GM18502 (cell line): ENCODE measurements at regions not wholly inside any gene's neighbourhood (a gene's known extent, or its start where the extent isn't known, plus 50 kb on each side); places are given as distances from the start of the nearest gene placed in this dataset.
"Not testable (repeated sequence)": the region's sequence is repeated elsewhere in the genome, so short reads cannot be mapped to it uniquely, and the experiment has no call there.

Experiments used
- ATAC-seq: cut with Tn5 transposase; IDR thresholded peaks from one replicate; pipeline ENCODE4 v1.9.1; 2021; ENCODE audit warnings: mild to moderate bottlenecking; ENCODE audit not compliant: unreplicated experiment, poor library complexity

DNA sequence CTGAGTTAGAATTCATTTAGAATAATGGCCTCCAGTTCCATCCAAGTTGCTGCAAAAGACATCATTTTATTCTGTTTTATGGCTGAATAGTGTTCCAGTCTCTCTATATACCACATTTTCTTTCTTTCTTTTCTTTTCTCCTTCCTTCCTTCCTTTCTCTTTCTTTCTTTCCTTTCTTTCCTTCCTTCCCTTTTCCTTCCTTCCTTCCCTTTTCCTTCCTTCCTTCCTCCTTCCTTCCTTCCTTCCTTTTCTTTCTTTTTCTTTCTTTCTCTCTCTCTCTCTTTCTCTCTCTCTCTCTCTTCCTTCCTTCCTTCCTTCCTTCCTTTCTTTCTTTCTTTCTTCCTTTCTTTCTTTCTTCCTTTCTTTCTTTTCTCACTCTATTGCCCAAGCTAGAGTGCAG lies 330.2 kb downstream of the TSN start:
- ATAC-seq, result not testable (repeated sequence)

DNA sequence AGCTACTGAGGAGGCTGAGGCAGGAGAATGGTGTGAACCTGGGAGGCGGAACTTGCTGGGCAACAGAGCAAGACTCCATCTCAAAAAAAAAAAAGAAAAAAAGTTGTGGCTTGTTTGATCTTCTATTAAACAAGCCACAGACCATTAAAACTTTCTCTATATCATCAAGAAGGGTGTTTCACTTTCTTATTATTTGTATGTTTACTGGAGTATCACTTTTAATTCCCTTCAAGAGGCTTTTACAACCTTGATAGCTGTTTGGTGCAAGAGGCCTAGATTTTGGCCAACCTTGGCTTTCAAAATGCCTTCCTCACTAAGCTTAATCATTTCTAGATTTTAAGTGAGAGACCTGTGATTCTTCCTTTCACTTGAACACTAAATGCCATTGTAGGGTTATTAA lies 339.1 kb downstream of the TSN start:
- no peak for ATAC-seq

DNA sequence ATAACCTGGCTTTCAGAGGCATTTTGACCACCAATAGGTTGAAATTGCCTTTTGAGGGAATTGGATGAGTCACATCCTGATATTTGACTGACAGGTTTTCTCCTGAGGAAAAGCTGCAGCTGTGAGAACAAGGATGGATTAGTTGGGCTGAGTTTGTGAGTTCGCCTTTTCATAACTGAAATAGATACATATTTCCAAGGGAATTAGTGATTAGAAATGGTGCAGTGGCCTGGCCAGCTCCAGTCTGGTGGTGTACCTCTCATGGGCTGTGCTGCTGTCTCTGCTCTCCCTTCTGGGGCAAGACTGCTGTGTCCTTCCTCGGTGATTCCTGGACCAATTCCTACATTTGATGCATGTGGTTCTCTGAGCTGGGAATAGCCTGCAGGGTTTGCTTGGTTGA lies 341.3 kb downstream of the TSN start:
- no peak for ATAC-seq

DNA sequence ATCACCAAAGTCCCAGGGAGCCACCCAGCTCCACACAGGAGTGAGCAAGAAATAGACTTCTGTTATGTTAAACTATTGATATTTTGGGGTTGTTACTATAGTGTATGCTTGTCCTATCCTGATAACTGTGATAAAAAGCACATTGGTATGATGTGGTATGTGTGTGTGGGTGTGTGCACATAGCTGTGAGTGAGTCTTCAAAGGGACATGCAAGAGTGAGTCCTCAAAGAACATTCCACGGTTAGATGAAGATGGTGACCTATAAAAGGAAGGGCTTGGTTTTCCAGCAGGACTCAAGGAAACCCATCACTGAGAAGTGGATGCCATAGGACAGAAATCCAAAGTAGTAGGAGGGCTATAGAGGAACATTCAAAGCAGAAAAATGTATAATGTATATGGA lies 342.9 kb downstream of the TSN start:
- ATAC-seq, result no peak

DNA sequence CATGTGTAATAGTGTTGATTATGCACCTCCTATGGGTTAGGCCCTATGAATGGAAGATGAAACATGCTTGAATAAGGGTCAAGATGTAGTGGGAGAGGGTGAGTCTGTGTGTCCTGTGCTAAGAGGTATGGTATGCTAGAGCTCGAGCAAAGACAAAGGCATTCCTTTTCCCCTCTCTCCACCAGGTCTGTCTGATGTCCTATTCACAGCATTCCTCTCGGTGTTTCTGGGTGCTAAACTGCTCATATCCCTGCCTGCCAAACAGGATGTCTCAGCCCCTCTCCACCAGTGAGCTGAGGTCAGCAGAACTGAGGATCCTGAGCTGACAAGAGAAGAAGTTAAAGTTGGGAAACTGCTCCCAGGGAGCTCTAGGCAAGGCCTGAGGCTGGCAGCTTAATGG lies 344.9 kb downstream of the TSN start:
- ATAC-seq, result no peak

DNA sequence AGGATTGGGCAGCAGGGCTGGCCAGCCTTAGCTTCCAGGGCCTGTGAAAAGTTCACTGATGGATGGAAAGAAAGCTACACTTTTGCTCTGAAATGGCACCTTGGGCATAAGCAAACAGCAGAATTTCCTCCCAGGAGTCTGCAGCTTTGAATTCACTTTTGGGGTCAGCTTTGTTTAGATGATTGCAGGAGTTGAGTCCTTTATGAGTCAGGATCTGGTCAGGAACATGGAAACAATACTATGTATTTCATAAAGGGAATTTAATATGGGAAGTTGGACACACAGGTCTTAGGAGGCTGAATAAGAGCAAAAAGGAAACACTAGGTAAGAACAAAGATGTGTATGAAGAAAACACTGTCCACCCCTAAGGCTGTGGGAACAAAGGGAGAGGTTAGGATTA lies 345.3 kb downstream of the TSN start:
- ATAC-seq, result no peak

DNA sequence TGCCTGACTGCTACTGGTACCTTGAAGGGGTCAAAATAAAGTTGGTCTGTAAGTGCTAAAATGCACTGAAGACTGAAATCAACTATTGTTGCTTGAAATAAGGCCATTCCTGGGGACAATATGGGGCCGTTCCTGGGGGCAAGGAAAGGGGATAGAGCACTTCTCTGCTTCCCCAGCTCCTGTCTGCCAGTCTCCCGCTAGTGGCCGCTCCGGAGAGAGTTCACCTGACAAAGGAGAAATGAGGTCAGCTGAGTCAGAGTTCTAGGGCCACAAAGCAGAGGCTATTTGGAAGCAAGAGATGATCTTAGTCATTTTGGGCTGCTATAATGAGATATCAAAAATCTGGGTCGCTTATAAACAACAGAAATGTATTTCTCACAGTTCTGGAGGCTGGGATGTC lies 345.9 kb downstream of the TSN start:
- ATAC-seq, result no peak

DNA sequence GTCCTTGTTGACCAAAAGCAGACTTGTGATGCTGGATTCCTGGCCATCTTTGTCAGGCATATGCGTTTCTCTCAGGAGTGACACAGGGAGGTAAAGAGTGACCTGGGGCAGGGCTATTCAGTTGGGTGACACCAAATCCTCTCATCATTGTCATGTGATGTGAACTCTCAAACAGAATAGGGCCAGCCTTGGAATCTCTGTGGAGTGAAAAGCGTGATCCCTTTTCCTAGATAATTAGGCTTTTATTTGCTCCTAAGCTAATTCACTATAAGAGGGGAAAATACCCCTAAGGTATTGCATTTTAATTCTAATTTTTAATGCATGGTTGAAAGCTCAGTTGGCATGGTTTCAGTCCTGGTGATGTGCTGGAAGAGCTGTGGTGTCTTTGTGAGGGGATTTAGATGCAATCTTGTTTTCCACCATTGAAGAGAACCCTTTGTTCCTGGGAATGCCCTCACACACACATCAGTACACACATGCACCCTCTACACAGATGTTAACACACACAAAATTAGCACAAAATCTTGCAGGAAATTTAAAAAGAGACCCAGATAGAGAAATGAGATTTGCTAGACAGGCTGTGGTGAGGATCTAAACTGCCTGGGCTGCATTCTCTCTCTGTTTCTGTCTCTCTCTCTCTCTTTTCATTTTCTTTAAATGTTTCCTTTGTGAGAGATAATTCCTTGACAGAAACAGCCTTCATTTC lies 349.9 kb downstream of the TSN start:
- ATAC-seq, result no peak

DNA sequence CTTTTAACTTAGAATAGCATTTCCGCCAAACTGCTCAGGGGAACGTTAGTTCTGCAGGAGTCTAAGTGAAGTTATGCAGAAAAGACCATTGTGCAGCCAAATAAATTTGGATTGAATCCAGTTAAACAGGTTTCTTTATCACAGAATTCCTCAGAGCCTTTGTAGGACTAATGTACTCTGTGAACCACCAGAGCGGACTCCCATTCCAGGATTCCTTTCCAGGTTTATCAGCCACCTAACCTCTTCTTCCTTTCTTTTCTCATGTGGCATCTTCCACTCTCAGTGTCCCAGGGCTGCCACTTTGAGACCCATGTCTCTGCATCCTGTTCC lies 350.4 kb downstream of the TSN start:
- no peak for ATAC-seq

DNA sequence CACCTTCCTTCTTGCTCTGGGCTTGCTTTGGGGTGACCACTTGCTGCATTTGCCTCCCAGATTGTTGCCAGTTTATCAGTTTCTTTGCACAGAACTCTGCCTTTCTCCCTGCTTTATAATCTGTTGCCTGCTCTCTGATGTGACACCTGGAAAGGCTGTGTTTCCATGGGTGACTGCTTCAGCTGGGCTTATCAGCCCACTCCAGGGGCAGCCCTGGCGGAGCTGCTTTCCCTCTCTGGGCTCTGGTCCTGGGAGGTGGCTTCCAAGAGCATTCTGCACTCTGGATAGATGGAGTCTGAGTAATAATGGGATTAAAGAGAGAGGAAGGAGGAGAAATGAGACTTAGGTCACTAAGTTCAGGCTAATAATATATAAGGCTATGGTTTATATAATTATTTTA lies 352.7 kb downstream of the TSN start:
- no peak for ATAC-seq

DNA sequence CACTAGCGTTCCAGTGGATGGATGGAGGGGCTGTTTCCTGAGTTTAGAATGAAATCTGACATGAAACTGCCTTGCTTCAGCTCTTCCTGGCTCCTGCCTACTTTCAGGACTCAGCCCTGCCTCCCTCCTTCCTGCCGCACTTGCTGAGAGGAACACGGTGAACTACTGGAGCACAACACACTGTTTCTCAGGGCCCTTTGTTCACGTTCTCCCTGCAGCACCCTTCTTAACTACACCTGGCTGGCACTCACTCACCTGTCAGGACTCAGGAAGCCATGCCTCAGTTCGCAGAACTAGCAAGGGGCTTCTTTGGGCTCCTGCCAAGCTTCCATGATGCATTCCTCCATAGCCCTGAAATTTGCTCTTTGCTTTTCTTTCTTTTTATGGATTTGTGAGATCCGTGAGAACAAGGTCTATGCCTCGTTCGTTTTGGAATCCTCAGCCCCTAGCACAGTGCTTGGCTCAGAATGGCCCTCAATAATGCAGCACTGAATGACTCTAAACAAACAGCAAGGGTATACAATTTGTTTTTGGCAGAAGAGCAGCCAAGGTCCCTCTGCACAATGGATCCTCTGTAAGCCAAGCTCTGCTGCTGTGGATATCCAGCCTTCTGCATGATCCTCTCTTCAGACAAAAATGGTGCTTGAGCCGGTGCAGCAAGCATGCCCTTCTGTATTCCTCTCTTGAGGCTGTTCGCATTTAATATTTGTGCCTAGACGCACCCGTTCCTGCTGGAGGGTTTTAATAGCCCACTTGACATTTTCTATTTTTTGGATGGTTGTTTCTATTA lies 357.0 kb downstream of the TSN start:
- ATAC-seq, result no peak

DNA sequence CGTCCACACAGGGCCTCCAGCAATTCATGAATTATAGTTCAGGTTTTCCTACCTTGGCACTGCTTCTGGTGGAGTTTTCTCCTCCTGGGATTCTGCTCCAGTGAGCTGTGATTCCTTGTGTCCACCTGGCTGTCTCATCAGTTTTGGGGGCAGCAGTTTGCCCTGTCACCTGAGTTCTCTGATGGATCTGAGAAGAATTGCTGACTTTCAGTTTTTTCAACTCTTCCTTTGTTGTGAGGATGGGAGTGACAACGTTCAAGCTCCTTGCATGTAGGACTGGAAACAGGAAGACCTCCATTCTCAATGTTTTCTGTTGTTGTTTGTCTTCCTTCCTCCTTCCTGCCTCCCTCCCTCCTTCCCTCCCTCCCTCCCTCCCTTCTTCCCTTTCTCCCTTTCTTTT lies 359.0 kb downstream of the TSN start:
- ATAC-seq, result no peak

DNA sequence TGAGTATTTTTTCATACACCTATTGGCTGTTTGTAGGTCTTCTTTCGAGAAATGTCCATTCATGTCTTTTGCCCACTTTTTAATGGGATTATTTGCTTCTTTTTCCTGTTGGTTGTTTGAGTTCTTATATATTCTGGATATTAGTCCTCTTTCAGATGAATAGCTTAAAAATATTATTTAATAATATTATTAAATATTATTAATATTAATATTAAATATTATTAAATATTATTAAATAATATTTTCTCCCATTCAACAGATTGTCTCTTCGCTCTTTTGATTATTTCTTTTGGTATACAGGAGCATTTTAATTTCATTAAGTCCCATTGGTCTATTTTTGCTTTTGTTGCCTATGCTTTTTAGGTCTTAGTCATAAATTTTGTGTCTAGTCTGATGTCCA lies 361.9 kb downstream of the TSN start:
- ATAC-seq, result no peak

DNA sequence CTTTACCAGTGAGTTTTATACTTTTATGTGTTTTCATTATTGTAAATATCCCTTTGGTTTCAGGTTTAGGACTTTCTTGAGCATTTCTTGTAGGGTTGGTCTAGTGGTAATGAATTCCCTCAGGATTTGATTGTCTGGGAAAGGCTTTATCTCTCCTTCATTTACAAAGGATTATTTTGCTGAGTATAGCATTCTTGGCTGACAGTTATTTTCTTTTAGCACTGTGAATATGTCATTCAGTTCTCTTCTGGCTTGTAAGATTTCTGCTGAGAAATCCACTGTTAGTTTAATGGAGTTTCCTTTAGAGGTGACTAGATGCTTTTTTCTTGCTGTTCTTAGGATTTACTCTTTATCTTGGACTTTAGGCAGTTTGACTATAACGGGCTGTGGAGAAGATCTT lies 373.9 kb downstream of the TSN start:
- no peak for ATAC-seq

DNA sequence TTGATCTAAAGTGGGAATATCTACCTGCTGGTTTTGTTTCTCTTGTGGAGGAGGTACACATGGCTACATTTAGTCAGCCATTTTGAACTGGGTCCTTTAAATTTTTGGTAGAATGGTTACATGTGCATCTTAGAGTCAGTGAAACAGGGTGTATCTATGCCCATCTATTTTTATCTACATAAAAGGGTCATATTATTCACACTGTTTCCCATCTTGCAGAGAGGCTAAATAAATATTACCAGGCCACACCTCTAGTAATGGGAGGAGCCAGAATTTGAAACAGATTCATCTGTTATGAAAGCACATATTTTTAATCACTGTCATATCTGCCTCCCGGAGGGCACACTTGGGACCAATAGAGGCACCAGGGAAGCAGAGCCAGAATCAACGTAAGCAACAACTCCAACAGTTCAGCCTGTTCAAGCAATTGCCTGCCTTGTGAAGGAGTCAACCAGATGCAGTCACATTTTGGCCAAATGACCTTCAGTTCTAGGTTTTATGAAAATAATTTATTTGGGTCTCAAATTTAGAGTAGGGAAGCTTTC lies 376.8 kb downstream of the TSN start:
- ATAC-seq, result no peak

DNA sequence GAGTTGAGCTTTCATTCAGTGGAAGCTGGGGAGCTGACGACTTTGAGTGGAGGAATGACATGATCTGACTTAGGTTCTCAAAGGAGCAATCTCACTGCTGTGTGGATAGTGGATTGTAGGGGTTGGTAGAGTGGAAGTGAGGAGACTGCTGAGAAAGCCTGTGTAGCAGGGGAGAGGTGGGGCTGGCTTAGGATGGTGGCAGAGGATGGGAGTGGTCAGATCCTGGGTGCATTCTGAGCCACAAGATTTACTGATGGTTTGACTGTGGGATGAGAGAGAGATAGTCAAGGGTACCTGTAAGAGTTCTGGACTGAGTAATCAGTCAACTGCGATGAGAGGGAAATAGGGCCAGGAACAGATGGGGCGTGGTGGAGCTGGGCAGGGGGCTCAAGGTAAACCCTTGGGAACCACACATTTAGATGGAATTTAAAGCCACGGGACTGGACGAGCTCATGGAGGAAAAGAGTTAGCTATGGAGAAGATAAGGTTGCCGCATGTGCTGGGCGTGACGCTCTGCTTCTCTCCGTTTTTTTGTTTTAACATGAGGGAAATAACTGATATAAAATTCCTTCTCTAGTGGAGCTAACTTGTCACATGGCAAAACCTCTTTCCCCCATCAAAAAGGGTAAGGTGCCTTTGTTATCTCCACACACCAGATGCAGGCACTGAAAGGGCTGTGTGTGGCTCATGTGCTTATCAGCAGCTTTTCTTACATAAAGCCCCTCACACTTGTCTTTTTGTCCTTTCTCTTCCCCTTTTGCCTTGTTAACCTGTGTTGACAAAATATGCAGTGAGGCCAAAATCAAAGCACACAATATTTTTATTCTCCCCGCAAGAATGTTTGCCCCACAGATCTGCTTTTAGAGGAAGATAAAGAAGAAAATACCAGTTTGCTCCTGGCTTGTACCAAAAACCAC lies 379.8 kb downstream of the TSN start:
- ATAC-seq, result no peak

DNA sequence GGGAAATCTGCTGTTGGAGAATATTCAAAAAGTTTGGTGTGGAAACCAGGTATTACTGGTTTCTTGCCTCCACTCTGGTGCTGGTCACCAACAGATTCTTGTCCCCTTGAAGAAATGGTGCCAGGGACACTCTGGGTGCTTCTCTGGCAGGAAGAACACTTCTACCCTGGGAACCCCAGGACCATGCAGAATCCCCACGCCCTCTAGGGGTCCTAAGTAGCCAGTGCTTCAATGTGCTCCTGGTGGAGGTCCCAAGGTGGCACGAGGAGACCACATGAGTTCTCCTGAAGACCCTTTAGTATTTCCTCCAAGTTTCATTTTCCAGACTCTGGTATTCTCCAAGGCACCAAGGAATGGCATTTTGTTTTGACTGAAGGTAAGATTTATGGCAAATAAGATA lies 380.6 kb downstream of the TSN start:
- ATAC-seq, result no peak

DNA sequence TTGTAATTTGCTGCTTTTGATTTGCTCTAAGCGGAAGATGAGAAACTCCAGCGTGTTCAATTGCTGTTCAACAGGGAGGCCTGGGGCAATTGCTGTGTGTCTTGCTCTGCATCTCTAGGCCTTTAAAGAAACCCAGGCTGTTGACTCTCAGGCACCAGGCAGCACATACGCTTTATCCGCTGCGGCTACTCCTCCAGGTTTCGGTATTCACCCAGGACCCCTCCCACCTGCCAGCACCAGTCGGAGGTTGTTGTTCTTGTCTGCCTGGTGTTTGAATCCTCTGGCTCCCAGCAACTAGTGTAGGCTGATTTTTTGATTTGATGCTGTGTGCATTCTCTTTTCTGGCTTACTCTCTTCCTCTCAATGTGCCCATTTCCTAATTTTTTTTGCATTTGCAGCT lies 383.1 kb downstream of the TSN start:
- no peak for ATAC-seq

DNA sequence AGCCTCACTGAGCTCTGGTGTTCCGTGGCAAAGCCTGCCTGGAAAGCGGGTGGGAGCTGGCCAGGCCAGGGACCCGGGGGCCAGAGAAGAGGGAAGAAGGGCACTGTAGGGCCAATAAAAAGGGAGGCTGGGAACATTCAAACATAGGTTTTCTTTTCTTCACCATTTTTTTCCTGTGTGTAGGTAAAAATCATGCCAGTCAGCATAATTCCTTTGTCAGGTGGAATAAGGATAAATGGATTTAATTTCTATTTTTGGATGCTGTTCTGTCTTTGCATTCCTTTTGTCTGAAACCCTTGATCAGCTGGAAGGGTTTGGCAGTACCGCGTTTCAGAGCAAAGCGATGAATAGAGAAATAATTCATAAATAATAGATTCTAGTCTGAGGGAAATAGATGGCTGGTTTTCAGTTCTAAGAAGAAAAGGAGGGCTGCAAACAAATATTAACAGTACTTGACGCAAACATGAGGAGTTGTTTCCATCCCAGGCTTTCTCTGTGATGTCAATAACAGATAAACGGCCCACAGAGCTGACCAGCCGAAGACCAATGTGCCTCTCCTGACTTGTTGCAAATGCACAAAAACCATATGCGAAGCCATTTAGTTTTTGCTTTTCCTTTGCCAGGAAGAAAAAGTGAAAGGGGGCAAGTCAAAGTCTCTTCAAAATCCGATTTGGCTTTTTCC lies 384.4 kb downstream of the TSN start:
- ATAC-seq, result no peak

DNA sequence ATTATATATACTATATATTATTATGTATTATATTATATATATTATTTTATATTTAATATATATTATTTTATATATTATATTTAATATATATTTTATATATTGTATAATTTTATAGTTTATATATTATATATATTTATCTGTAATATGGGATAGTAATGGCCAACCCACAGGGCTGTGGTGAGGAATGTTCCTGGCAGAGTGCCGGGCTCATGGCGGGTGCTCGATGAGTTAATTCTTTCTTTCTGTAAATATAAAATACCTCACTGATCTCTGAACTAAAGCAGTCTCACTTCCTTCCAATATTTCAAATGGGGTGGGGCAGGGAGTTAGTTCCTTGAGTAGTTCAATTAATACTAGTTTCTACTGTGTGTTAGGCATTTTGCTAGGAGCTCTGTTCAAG lies 389.4 kb downstream of the TSN start:
- no peak for ATAC-seq
